NCI-H1694 treated with DMSO at 0.1 percent for 48 hours (cell line): ENCODE measurements at regions not wholly inside any gene's neighbourhood (a gene's known extent, or its start where the extent isn't known, plus 50 kb on each side); places are given as distances from the start of the nearest gene placed in this dataset.
"Not testable (repeated sequence)": the region's sequence is repeated elsewhere in the genome, so short reads cannot be mapped to it uniquely, and the experiment has no call there.

Source experiments
- DNase-seq: peaks from one replicate; lab custom pipeline; 2025; lab: John Stamatoyannopoulos, UW

GRCh38 chr16:5761592-5761991 is 664.0 kb upstream of the EEF2KMT start:
- no peak for DNase-seq

- no peak for DNase-seq
Observed at GRCh38 chr16:5758281-5758680, 660.7 kb upstream of the EEF2KMT start.

- DNase-seq = no peak
Observed at GRCh38 chr16:5756969-5757368, 659.4 kb upstream of the EEF2KMT start.

- DNase-seq = no peak
Observed at GRCh38 chr16:5753381-5753780, 655.8 kb upstream of the EEF2KMT start.

- DNase-seq = no peak
Observed at GRCh38 chr16:5751216-5751615, 653.6 kb upstream of the EEF2KMT start.

GRCh38 chr16:5750439-5750838 is 652.8 kb upstream of the EEF2KMT start:
- DNase-seq = not testable (repeated sequence)

- DNase-seq = no peak
Observed at GRCh38 chr16:5738586-5738985, 641.0 kb upstream of the EEF2KMT start.

GRCh38 chr16:5736209-5736930 is 638.8 kb upstream of the EEF2KMT start:
- DNase-seq = no peak

GRCh38 chr16:5735444-5735843 is 637.8 kb upstream of the EEF2KMT start:
- no peak for DNase-seq

GRCh38 chr16:5730783-5731182 is 633.2 kb upstream of the EEF2KMT start:
- no peak for DNase-seq

- DNase-seq = no peak
Observed at GRCh38 chr16:5722116-5722619, 624.6 kb upstream of the EEF2KMT start.

GRCh38 chr16:5715155-5715554 is 617.6 kb upstream of the EEF2KMT start:
- no peak for DNase-seq

GRCh38 chr16:5709889-5710288 is 612.3 kb upstream of the EEF2KMT start:
- DNase-seq = no peak

GRCh38 chr16:5706211-5706610 is 608.6 kb upstream of the EEF2KMT start:
- DNase-seq = no peak

- DNase-seq = no peak
Observed at GRCh38 chr16:5704271-5704670, 606.7 kb upstream of the EEF2KMT start.

GRCh38 chr16:5693426-5693825 is 595.8 kb upstream of the EEF2KMT start:
- no peak for DNase-seq

- no peak for DNase-seq
Observed at GRCh38 chr16:5681966-5682365, 584.4 kb upstream of the EEF2KMT start.

GRCh38 chr16:5678371-5678770 is 580.8 kb upstream of the EEF2KMT start:
- no peak for DNase-seq

GRCh38 chr16:5671421-5671820 is 573.8 kb upstream of the EEF2KMT start:
- no peak for DNase-seq

GRCh38 chr16:5670198-5670597 is 572.6 kb upstream of the EEF2KMT start:
- no peak for DNase-seq

- DNase-seq = no peak
Observed at GRCh38 chr16:5668553-5668952, 571.0 kb upstream of the EEF2KMT start.

GRCh38 chr16:5665834-5666233 is 568.2 kb upstream of the EEF2KMT start:
- DNase-seq = no peak

GRCh38 chr16:5653789-5654188 is 556.2 kb upstream of the EEF2KMT start:
- DNase-seq = no peak

- no peak for DNase-seq
Observed at GRCh38 chr16:5653041-5653440, 555.4 kb upstream of the EEF2KMT start.
